Thoracic aorta (tissue), 2 donors: ENCODE measurements at regions not wholly inside any gene's neighbourhood (a gene's known extent, or its start where the extent isn't known, plus 50 kb on each side); places are given as distances from the start of the nearest gene placed in this dataset.

Source experiments
- ATAC-seq: fragments of 150-250 bp; one replicate; pipeline ENCODE4 v1.8.0; 2017; ENCODE audit warnings: low read depth; ENCODE audit not compliant: insufficient number of reproducible peaks, low FRiP score
- DNase-seq: peaks from one replicate; pipeline ENCODE4 v3.0.0-alpha.2; 2020; ENCODE audit warnings: low spot score
- H3K27ac ChIP-seq, 2 donors: fragments of 200-600 bp; sonication (generic); 1 replicate in 1 of 2; 2 replicates in 1 of 2; pipeline ENCODE4 v1.5.1; 2016; ENCODE audit warnings: mild to moderate bottlenecking in 2 of 2, moderate library complexity in 2 of 2
- H3K27me3 ChIP-seq: fragments of 200-600 bp; sonication (generic); replicated peaks from 2 replicates; pipeline ENCODE4 v1.6.0; 2016; ENCODE audit warnings: mild to moderate bottlenecking; ENCODE audit not compliant: insufficient read depth
- H3K36me3 ChIP-seq: fragments of 200-600 bp; sonication (generic); one replicate; pipeline ENCODE4 v1.5.1; 2016
- H3K4me1 ChIP-seq, 2 donors: fragments of 200-600 bp; sonication (generic); 1 replicate in 1 of 2; 2 replicates in 1 of 2; pipeline versions ENCODE4 v1.5.1 to v1.6.0; 2016; ENCODE audit warnings: low read depth in 2 of 2, mild to moderate bottlenecking in 1 of 2; ENCODE audit not compliant: control insufficient read depth in 1 of 2
- H3K4me3 ChIP-seq: fragments of 200-600 bp; sonication (generic); 2 replicates; pipeline ENCODE4 v1.5.1; 2016; ENCODE audit warnings: mild to moderate bottlenecking
- H3K9me3 ChIP-seq: fragments of 200-600 bp; sonication (generic); 2 replicates; pipeline ENCODE4 v1.5.1; 2016
- CTCF ChIP-seq: fragments of 200-600 bp; sonication (generic); IDR thresholded peaks from one replicate; pipeline ENCODE4 v1.5.1; 2019; ENCODE audit warnings: antibody characterized with exemption

- Histone ChIP-seq H3K4me3 (no peak overlapping the region), H3K4me1 (no peaks in the 10 kb centered on the region), H3K36me3 (no peaks in the 10 kb centered on the region), H3K9me3 (peaks cover 4% of the 10 kb centered on the region), H3K27ac (no peak overlapping the region), H3K27me3 (no peaks in the 10 kb centered on the region)
- DNase-seq: no peak
- no peak for TF ChIP-seq CTCF
- no peak for ATAC-seq
These were observed 126.4 kb upstream of the PRLR start for GRCh38 chr5:35356725-35357124.

- no peaks in the 10 kb centered on the region for H3K4me1 ChIP-seq
- ATAC-seq: no peak
- H3K27me3 ChIP-seq: no peaks in the 10 kb centered on the region
- peaks cover 5% of the 10 kb centered on the region for H3K9me3 ChIP-seq
- H3K4me3 ChIP-seq: no peak overlapping the region
- no peak for DNase-seq
- no peak for TF ChIP-seq CTCF
- no peak overlapping the region for H3K27ac ChIP-seq
- H3K36me3 ChIP-seq: no peaks in the 10 kb centered on the region
These were observed 124.5 kb upstream of the PRLR start for GRCh38 chr5:35354751-35355150.

- DNase-seq: no peak
- H3K36me3 ChIP-seq: no peaks in the 10 kb centered on the region
- ATAC-seq: no peak
- no peak overlapping the region for H3K27ac ChIP-seq
- TF ChIP-seq CTCF: no peak
- no peaks in the 10 kb centered on the region for H3K27me3 ChIP-seq
- no peaks in the 10 kb centered on the region for H3K4me1 ChIP-seq
- no peaks in the 10 kb centered on the region for H3K9me3 ChIP-seq
- no peak overlapping the region for H3K4me3 ChIP-seq
These were observed 114.9 kb upstream of the PRLR start for GRCh38 chr5:35345222-35345621.

GRCh38 chr5:35342664-35343063 is 112.4 kb upstream of the PRLR start:
- no peak for TF ChIP-seq CTCF
- no peak overlapping the region for H3K27ac ChIP-seq
- no peaks in the 10 kb centered on the region for H3K27me3 ChIP-seq
- ATAC-seq: no peak
- DNase-seq: no peak
- H3K36me3 ChIP-seq: no peaks in the 10 kb centered on the region
- no peak overlapping the region for H3K4me3 ChIP-seq
- no peaks in the 10 kb centered on the region for H3K4me1 ChIP-seq
- no peaks in the 10 kb centered on the region for H3K9me3 ChIP-seq

- Histone ChIP-seq H3K27ac (no peak overlapping the region), H3K27me3 (no peaks in the 10 kb centered on the region), H3K9me3 (no peaks in the 10 kb centered on the region), H3K4me1 (no peaks in the 10 kb centered on the region), H3K4me3 (no peak overlapping the region), H3K36me3 (no peaks in the 10 kb centered on the region)
- no peak for TF ChIP-seq CTCF
- ATAC-seq (no peak), DNase-seq (no peak)
These were observed 110.9 kb upstream of the PRLR start for GRCh38 chr5:35341189-35341588.
